HG03460 (cell line): ENCODE measurements at regions not wholly inside any gene's neighbourhood (a gene's known extent, or its start where the extent isn't known, plus 50 kb on each side); places are given as distances from the start of the nearest gene placed in this dataset.

Experiments
- ATAC-seq: cut with Tn5 transposase; IDR thresholded peaks from one replicate; pipeline ENCODE4 v1.9.1; 2021; ENCODE audit not compliant: unreplicated experiment

DNA sequence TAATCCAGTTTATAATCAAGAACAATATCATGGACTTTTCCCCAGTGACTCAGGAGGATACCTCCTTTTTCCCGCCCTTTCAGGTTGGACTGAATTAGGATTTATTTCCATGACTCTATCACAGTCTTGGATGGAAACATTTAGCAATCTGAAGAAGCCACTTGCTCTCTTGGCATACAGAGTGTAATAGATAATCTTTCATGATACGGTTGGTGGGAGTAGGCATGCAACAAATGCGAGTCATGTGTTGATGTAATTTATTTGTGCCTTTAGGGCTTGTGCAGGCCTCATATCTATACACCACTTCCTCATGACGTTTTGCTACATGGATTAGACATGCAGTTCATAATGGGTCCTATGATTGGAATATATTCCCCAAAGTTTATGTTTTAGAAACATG is 54.2 kb upstream of the MCTP2 start:
- ATAC-seq = no peak

DNA sequence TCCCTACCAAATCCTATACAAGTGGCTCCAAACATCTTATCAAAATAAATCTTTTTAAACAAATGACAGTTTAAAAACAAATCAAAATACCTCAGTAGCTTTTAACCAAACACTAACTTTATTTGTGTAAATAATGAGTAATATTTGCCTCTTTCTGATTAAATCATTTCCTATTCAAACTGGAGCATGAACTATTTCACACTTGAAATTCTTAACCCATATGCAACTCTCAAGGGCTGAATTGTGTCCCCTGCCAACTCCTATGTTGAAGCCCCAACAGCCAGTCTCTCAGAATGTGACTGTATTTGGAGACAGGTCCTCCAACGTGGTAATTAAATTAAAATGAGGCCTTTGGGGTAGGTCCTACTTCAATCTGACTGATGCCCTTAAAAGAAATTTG is 55.9 kb upstream of the MCTP2 start:
- ATAC-seq = no peak

- peak; percentile 94 for ATAC-seq
Measured at GRCh38 chr15:94174399-94174802, 57.0 kb upstream of the MCTP2 start.

- no peak for ATAC-seq
Measured at GRCh38 chr15:94168250-94168649, 63.1 kb upstream of the MCTP2 start.

- ATAC-seq = no peak
Measured at GRCh38 chr15:94164971-94165370, 66.4 kb upstream of the MCTP2 start.

- no peak for ATAC-seq
Measured at GRCh38 chr15:94164202-94164807, 67.1 kb upstream of the MCTP2 start.

GRCh38 chr15:94162939-94163338 is 68.4 kb upstream of the MCTP2 start:
- ATAC-seq = no peak

GRCh38 chr15:94154255-94154654 is 77.1 kb upstream of the MCTP2 start:
- no peak for ATAC-seq

GRCh38 chr15:94145046-94145445 is 86.3 kb upstream of the MCTP2 start:
- ATAC-seq = no peak

DNA sequence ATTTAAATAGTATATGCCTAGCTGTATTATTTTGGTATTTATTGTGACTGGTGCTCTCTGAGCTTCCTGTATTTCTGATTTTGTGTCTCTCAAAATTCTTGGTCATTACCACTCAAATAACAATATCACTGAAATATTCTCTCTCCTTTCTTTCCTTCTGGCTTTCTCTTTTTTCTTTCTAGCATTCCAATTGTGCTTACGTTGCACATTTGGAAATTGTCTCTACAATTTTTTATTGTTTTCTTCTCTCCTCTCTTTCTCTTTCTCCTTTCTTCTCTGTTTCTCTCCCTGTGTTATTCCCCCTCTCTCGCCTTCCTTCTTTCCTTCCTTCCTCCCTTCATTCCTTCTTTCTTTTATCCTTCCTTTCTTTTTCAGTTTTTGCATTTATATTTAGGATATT is 89.6 kb upstream of the MCTP2 start:
- ATAC-seq = no peak

- ATAC-seq = no peak
Measured at GRCh38 chr15:94135486-94136147, 95.7 kb upstream of the MCTP2 start.

GRCh38 chr15:94131875-94132274 is 99.5 kb upstream of the MCTP2 start:
- no peak for ATAC-seq

- no peak for ATAC-seq
Measured at GRCh38 chr15:94130504-94130903, 100.9 kb upstream of the MCTP2 start.

GRCh38 chr15:94127006-94127405 is 104.4 kb upstream of the MCTP2 start:
- ATAC-seq = no peak

GRCh38 chr15:94125698-94126097 is 105.7 kb upstream of the MCTP2 start:
- ATAC-seq = no peak

GRCh38 chr15:94125156-94125555 is 106.2 kb upstream of the MCTP2 start:
- no peak for ATAC-seq

DNA sequence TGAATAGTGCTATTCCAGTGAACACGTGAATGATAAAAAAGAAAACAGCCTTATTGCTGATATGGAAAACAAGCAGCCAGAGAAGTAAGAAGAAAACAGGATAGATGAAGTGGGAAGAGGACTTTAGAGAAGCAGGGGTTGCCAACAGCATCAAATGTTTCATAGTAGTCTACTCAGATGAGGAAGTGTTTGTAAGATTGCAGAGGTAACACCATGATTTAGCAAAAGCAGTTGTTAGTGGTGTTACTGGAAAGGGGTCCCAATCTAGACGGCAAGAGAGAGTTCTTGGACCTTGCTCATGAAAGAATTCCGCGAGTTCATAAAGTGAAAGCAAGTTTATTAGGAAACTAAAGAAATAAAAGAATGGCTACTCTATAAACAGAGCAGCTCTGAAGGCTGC is 108.8 kb upstream of the MCTP2 start:
- ATAC-seq = no peak

DNA sequence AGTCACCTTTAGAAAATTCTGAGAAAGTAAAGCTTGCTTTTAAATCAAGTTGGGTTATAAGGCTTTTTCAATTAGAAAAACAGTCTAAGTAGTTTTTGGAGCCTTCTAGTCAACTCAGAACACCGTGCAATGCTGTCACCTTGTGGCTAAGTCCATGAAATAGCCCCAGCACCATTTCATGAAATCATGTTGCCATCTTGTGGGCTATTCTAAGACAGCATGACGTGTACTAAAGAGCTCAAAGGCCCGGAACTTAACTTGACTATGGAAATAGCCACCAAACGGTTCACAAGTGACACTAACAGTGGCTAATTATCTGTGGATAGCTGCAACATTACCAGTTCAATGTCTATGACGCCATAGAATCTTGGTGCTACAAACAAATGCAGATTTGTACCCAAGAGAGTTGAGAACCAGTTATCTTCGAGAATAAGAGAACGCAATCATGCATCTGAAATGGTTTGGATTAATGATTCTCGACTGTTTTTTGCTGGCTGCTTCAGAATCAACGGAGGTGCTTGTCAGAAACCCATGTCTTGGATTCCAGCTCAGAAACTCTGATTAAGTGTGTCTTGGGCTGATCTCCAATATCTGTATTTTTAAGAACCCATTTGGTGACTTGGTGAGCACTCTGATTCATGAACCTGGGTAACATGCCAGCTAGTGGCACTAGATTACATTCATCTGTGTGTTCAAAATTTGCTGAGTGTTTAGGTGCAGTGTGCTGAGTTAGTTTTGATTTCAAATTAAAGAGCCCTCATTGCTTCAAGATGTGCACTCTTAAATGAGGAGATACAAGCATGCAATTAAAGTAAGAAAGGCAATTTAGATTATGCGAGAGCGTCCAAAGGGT is 111.2 kb upstream of the MCTP2 start:
- peak; percentile 97 for ATAC-seq

GRCh38 chr15:94119298-94119811 is 112.0 kb upstream of the MCTP2 start:
- ATAC-seq = no peak

DNA sequence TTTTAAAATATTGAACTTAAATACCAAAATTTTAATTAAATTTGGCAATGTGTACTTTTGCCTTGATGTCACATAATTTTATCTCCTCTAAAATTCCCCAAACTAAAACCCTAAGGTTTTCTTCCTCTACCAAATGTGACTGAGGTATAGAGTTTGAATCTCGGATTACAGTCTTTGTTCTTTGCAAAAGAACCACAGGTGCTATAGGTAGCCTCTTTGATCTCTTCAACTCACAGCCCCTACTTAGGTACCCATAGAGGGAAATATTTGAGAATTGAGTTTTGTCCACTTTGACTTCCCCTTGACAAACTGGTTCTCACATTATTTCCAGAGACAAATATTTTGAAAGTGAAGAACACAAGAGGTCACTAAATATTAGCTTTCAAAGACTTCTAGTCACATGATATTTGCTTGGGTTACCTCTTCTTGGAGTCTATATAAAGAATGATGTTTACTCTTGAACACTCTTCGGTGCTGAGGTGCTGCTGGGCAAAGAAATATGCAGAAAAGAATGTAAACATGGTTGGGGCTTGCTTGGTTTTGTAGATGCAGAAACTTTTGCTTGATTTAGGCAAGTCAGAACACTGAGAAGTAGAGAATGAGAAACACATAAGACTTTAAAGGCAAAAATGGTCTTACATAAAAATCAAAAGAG is 120.8 kb upstream of the MCTP2 start:
- ATAC-seq = no peak

GRCh38 chr15:94107652-94108051 is 123.7 kb upstream of the MCTP2 start:
- ATAC-seq = no peak
